Neural cell (in vitro differentiated cells): ENCODE measurements at regions not wholly inside any gene's neighbourhood (a gene's known extent, or its start where the extent isn't known, plus 50 kb on each side); places are given as distances from the start of the nearest gene placed in this dataset.

Experiments
- H2AFZ ChIP-seq: fragments of 200-600, 300-800 bp; sonication (generic), shearing (Covaris generic); 2 replicates; pipeline ENCODE4 v1.6.0; 2014; ENCODE audit warnings: low read depth, mild to moderate bottlenecking, antibody characterized with exemption, low read length, moderate library complexity
- H3F3A ChIP-seq: fragments of 200-600 bp; shearing (Covaris generic); 2 replicates; pipeline ENCODE4 v1.6.1; 2016; ENCODE audit warnings: mild to moderate bottlenecking, moderate library complexity, mixed read lengths, antibody characterized with exemption, low read length; ENCODE audit not compliant: insufficient read depth, poor library complexity, severe bottlenecking
- H3K27ac ChIP-seq: fragments of 200-600, 300-800 bp; sonication (generic), shearing (Covaris generic); 2 replicates; pipeline ENCODE4 v1.5.1; 2014; ENCODE audit warnings: mild to moderate bottlenecking, low read length, moderate library complexity
- H3K27me3 ChIP-seq: fragments of 300-800, 200-600 bp; sonication (generic), shearing (Covaris generic); 2 replicates; pipeline ENCODE4 v1.6.0; 2014; ENCODE audit warnings: mild to moderate bottlenecking, low read depth, low read length, moderate library complexity; ENCODE audit not compliant: insufficient read depth
- H3K36me3 ChIP-seq: fragments of 300-800, 200-600 bp; sonication (generic), shearing (Covaris generic); 2 replicates; pipeline ENCODE4 v1.5.1; 2014; ENCODE audit warnings: mild to moderate bottlenecking, antibody characterized with exemption, low read length, moderate library complexity; ENCODE audit not compliant: insufficient read depth
- H3K4me2 ChIP-seq: fragments of 300-800, 200-600 bp; sonication (generic), shearing (Covaris generic); 2 replicates; pipeline ENCODE4 v1.6.0; 2014; ENCODE audit warnings: mild to moderate bottlenecking, low read length
- H3K4me3 ChIP-seq: fragments of 300-800, 200-600 bp; sonication (generic), shearing (Covaris generic); 2 replicates; pipeline ENCODE4 v1.5.1; 2014; ENCODE audit warnings: mild to moderate bottlenecking, low read length, moderate library complexity
- H3K79me2 ChIP-seq: fragments of 200-600 bp; shearing (Covaris generic); replicated peaks from 2 replicates; pipeline ENCODE4 v1.6.0; 2014; ENCODE audit warnings: mild to moderate bottlenecking, low read length, moderate library complexity; ENCODE audit not compliant: insufficient read depth
- H3K9ac ChIP-seq: fragments of 300-800, 200-600 bp; sonication (generic), shearing (Covaris generic); 2 replicates; pipeline ENCODE4 v1.6.1; 2016; ENCODE audit warnings: mild to moderate bottlenecking, low read length, mixed read lengths
- H3K9me2 ChIP-seq: fragments of 200-600 bp; shearing (Covaris generic); 2 replicates; pipeline ENCODE4 v1.6.1; 2016; ENCODE audit warnings: mild to moderate bottlenecking, low read length, mixed read lengths; ENCODE audit not compliant: insufficient read depth
- H3K9me3 ChIP-seq: fragments of 200-600, 300-800 bp; sonication (generic), shearing (Covaris generic); 2 replicates; pipeline ENCODE4 v1.6.1; 2016; ENCODE audit warnings: mild to moderate bottlenecking, mixed run types, low read length, moderate library complexity, mixed read lengths
- H4K20me1 ChIP-seq: fragments of 200-600 bp; shearing (Covaris generic); 2 replicates; pipeline ENCODE4 v1.6.1; 2016; ENCODE audit warnings: mild to moderate bottlenecking, mixed run types; ENCODE audit not compliant: insufficient read depth
- CTCF ChIP-seq: fragments of 450-650 bp; IDR thresholded peaks from 2 replicates; pipeline ENCODE4 v1.5.1; 2014; ENCODE audit warnings: antibody characterized with exemption, mild to moderate bottlenecking, moderate library complexity; ENCODE audit not compliant: poor library complexity, severe bottlenecking
- EP300 ChIP-seq: fragments of 450-650 bp; conservative IDR thresholded peaks from 2 replicates; pipeline ENCODE4 v1.6.1; 2014; ENCODE audit warnings: antibody characterized with exemption, mild to moderate bottlenecking, moderate library complexity; ENCODE audit not compliant: poor library complexity, severe bottlenecking
- EZH2 ChIP-seq: fragments of 200-600, 300-800 bp; shearing (Covaris generic), sonication (generic); IDR thresholded peaks from 2 replicates; pipeline ENCODE4 v1.6.1; 2014; ENCODE audit warnings: antibody characterized with exemption, low read length, borderline replicate concordance, mild to moderate bottlenecking; ENCODE audit not compliant: insufficient read depth, poor library complexity, severe bottlenecking
- MXI1 ChIP-seq: fragments of 450-650 bp; conservative IDR thresholded peaks from 2 replicates; pipeline ENCODE4 v1.6.1; 2014; ENCODE audit warnings: antibody characterized with exemption, mild to moderate bottlenecking; ENCODE audit not compliant: poor library complexity, severe bottlenecking
- POLR2AphosphoS5 ChIP-seq: IDR thresholded peaks from 2 replicates; pipeline ENCODE4 v1.6.1; 2012
- RAD21 ChIP-seq: fragments of 450-650 bp; conservative IDR thresholded peaks from 2 replicates; pipeline ENCODE4 v1.6.1; 2014; ENCODE audit warnings: antibody characterized with exemption, mild to moderate bottlenecking, moderate library complexity
- REST ChIP-seq: IDR thresholded peaks from 2 replicates; pipeline ENCODE4 v1.6.1; 2012; ENCODE audit warnings: borderline replicate concordance
- SMC3 ChIP-seq: fragments of 450-650 bp; conservative IDR thresholded peaks from 2 replicates; pipeline ENCODE4 v1.6.1; 2014; ENCODE audit warnings: antibody characterized with exemption, mild to moderate bottlenecking, moderate library complexity; ENCODE audit not compliant: poor library complexity
- TAF1 ChIP-seq: IDR thresholded peaks from 2 replicates; pipeline ENCODE4 v1.6.1; 2012; ENCODE audit warnings: low read depth

GRCh38 chr4:116438981-116439729, 646.2 kb downstream of the TRAM1L1 start:
- Histone ChIP-seq H3K27ac (no peak overlapping the region), H3K4me3 (no peak overlapping the region)
- TF ChIP-seq REST (no peak), MXI1 (no peak), POLR2AphosphoS5 (no peak), CTCF (no peak), EZH2 (no peak), RAD21 (no peak), TAF1 (no peak), EP300 (no peak), SMC3 (no peak)

GRCh38 chr4:116438417-116438816, 647.0 kb downstream of the TRAM1L1 start:
- Histone ChIP-seq H3K4me2 (no peak overlapping the region), H3F3A (no peaks in the 10 kb centered on the region), H3K9me3 (no peaks in the 10 kb centered on the region), H3K27ac (no peak overlapping the region), H3K9me2 (no peaks in the 10 kb centered on the region), H3K36me3 (no peaks in the 10 kb centered on the region), H3K27me3 (no peaks in the 10 kb centered on the region), H3K9ac (no peak overlapping the region), H2AFZ (no peak overlapping the region), H4K20me1 (no peaks in the 10 kb centered on the region), H3K79me2 (no peaks in the 10 kb centered on the region), H3K4me3 (no peak overlapping the region)
- TF ChIP-seq POLR2AphosphoS5 (no peak), EP300 (no peak), SMC3 (no peak), TAF1 (no peak), CTCF (no peak), MXI1 (no peak), REST (no peak)

More at GRCh38 chr4:116438981-116439729, 646.2 kb downstream of the TRAM1L1 start:
- H2AFZ ChIP-seq, result no peak overlapping the region
- H3K9me3 ChIP-seq, result no peaks in the 10 kb centered on the region
- H3K4me2 ChIP-seq, result no peak overlapping the region
- no peaks in the 10 kb centered on the region for H4K20me1 ChIP-seq
- no peaks in the 10 kb centered on the region for H3K27me3 ChIP-seq
- no peaks in the 10 kb centered on the region for H3K9me2 ChIP-seq
- H3K9ac ChIP-seq, result no peak overlapping the region
- H3K79me2 ChIP-seq, result no peaks in the 10 kb centered on the region
- H3F3A ChIP-seq, result no peaks in the 10 kb centered on the region
- H3K36me3 ChIP-seq, result no peaks in the 10 kb centered on the region
